Mammary epithelial cell (primary cell): ENCODE measurements at regions not wholly inside any gene's neighbourhood (a gene's known extent, or its start where the extent isn't known, plus 50 kb on each side); places are given as distances from the start of the nearest gene placed in this dataset.

Source experiments
- CTCF ChIP-seq, 2 donors: IDR thresholded peaks in 1 of 2; conservative IDR thresholded peaks in 1 of 2; 2 replicates each; pipeline ENCODE4 v1.5.1; 2011 to 2012; ENCODE audit warnings: inconsistent platforms in 2 of 2, low read length in 2 of 2, mild to moderate bottlenecking in 2 of 2, control low read depth in 1 of 2, low read depth in 1 of 2; ENCODE audit not compliant: insufficient read depth in 1 of 2; ENCODE audit errors: extremely low read depth in 1 of 2
- EZH2 ChIP-seq: IDR thresholded peaks from 2 replicates; pipeline ENCODE4 v1.6.1; 2012; ENCODE audit warnings: low read length, inconsistent platforms, borderline replicate concordance

- TF ChIP-seq CTCF (conservative IDR thresholded peaks at IDR 0.05 in 1 of 2, IDR thresholded peaks at IDR 0.05 in 1 of 2; ENCODE audit: extremely low read depth in 1 of 2, insufficient read depth in 1 of 2, low read depth in 1 of 2, low read length in 2 of 2), result no peak
- no peak for TF ChIP-seq EZH2
These were observed 73.7 kb upstream of the CADPS start for GRCh38 chr3:62948921-62949320.
